ENCODE measurements at regions not wholly inside any gene's neighbourhood (a gene's known extent, or its start where the extent isn't known, plus 50 kb on each side); places are given as distances from the start of the nearest gene placed in this dataset.

DNA sequence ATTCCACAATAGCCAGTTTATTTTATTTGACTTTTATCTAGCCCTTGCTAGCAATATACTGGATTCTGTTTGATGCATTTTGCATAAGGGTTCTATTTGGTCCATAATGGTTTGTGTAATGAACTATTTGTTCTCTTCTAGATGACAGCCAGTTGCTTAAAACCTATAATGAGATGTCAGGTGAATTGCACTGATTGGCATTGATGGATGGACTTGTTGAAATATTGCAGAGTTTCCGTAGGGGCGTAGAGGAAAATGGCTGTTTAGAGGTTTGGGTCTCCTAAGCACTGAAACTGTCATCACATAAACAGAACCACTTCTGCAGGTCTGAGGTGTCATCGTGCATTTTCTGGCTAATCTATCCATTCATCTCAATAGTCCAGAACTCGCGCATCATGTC lies 124.9 kb upstream of the HDAC9 start:
- TF ChIP-seq, protein P1, sequence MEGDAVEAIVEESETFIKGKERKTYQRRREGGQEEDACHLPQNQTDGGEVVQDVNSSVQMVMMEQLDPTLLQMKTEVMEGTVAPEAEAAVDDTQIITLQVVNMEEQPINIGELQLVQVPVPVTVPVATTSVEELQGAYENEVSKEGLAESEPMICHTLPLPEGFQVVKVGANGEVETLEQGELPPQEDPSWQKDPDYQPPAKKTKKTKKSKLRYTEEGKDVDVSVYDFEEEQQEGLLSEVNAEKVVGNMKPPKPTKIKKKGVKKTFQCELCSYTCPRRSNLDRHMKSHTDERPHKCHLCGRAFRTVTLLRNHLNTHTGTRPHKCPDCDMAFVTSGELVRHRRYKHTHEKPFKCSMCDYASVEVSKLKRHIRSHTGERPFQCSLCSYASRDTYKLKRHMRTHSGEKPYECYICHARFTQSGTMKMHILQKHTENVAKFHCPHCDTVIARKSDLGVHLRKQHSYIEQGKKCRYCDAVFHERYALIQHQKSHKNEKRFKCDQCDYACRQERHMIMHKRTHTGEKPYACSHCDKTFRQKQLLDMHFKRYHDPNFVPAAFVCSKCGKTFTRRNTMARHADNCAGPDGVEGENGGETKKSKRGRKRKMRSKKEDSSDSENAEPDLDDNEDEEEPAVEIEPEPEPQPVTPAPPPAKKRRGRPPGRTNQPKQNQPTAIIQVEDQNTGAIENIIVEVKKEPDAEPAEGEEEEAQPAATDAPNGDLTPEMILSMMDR (IDR thresholded peaks at IDR 0.05), result no peak
- no peak for TF ChIP-seq EZH2 (IDR thresholded peaks at IDR 0.05)
- no peak for TF ChIP-seq EZH2phosphoT487 (IDR thresholded peaks at IDR 0.05)

Data from neural progenitor cell (in vitro differentiated cells).